SU-DHL-6 (cell line): ENCODE measurements at regions not wholly inside any gene's neighbourhood (a gene's known extent, or its start where the extent isn't known, plus 50 kb on each side); places are given as distances from the start of the nearest gene placed in this dataset.

Experiments
- CTCF ChIP-seq: fragments of 200-600 bp; sonication (generic); IDR thresholded peaks from one replicate; pipeline ENCODE4 v1.5.1; 2017; ENCODE audit warnings: antibody characterized with exemption, mild to moderate bottlenecking, low read length, moderate library complexity; ENCODE audit not compliant: insufficient read depth, poor library complexity, severe bottlenecking
- EZH2phosphoT487 ChIP-seq: fragments of 200-600 bp; sonication (generic), shearing (Covaris generic); conservative IDR thresholded peaks from 2 replicates; pipeline ENCODE4 v1.6.1; 2018; ENCODE audit warnings: mild to moderate bottlenecking, antibody characterized with exemption, low read length, moderate library complexity, mixed read lengths

GRCh38 chr4:14387647-14388046 lies 614.6 kb upstream of the CPEB2 start:
- TF ChIP-seq CTCF (no peak), EZH2phosphoT487 (no peak)
